IMR-90 (cell line): ENCODE measurements at regions not wholly inside any gene's neighbourhood (a gene's known extent, or its start where the extent isn't known, plus 50 kb on each side); places are given as distances from the start of the nearest gene placed in this dataset.

Experiments used
- ATAC-seq: fragments of 200-7000 bp; cut with Tn5 transposase; 2 replicates; pipeline ENCODE4 v1.9.1; 2020; ENCODE audit warnings: low read depth, mild to moderate bottlenecking, moderate library complexity
- BruUV-seq: library from RNA; stranded (reverse); fragments of 400-500 nt; replicated peaks from 2 replicates; lab custom pipeline; 2021; lab: Mats Ljungman, UMichigan
- CTCF ChIA-PET: fragments of 300-600 bp; formaldehyde crosslinking; extraction: SDS; loops from one replicate; lab custom pipeline; 2021; ENCODE audit warnings: antibody characterized with exemption; lab: Yijun Ruan, JAX
- POLR2A ChIA-PET: fragments of 300-600 bp; sonication (Branson Sonifier 250); formaldehyde crosslinking; loops from one replicate; lab custom pipeline; 2022; ENCODE audit warnings: antibody characterized with exemption; ENCODE audit not compliant: unreplicated experiment; lab: Charles Lee
- DNase-seq: peaks from one replicate; pipeline ENCODE4 v3.0.0; 2013
- H2AFZ ChIP-seq: replicated peaks from 2 replicates; pipeline ENCODE3; 2013; ENCODE audit warnings: low read length, mild to moderate bottlenecking; ENCODE audit not compliant: poor library complexity
- H2AK5ac ChIP-seq: 2 replicates; pipeline ENCODE4 v1.6.1; 2013; ENCODE audit warnings: low read depth, low read length, inconsistent platforms
- H2AK9ac ChIP-seq: replicated peaks from 2 replicates; pipeline ENCODE3; 2013; ENCODE audit warnings: mild to moderate bottlenecking, low read depth, low read length, moderate library complexity; ENCODE audit not compliant: poor library complexity
- H2BK120ac ChIP-seq: 2 replicates; pipeline ENCODE4 v1.6.1; 2013; ENCODE audit warnings: low read depth, low read length, inconsistent platforms
- H2BK15ac ChIP-seq: 3 replicates; pipeline ENCODE4 v1.6.1; 2013; ENCODE audit warnings: low read depth, low read length, inconsistent platforms
- H2BK20ac ChIP-seq: 2 replicates; pipeline ENCODE4 v1.6.1; 2013; ENCODE audit warnings: low read depth, mild to moderate bottlenecking, inconsistent platforms, low read length, moderate library complexity
- H2BK5ac ChIP-seq: 2 replicates; pipeline ENCODE4 v1.6.1; 2013; ENCODE audit warnings: mild to moderate bottlenecking, low read depth, low read length, inconsistent platforms; ENCODE audit not compliant: poor library complexity, severe bottlenecking
- H3K14ac ChIP-seq: replicated peaks from 2 replicates; pipeline ENCODE4 v1.6.1; 2013; ENCODE audit warnings: low read depth, low read length, inconsistent platforms
- H3K18ac ChIP-seq: 2 replicates; pipeline ENCODE4 v1.6.1; 2013; ENCODE audit warnings: low read depth, low read length, control low read depth
- H3K23ac ChIP-seq: 2 replicates; pipeline ENCODE4 v1.6.1; 2013; ENCODE audit warnings: low read depth, low read length, inconsistent platforms
- H3K27ac ChIP-seq: 2 replicates; pipeline ENCODE4 v1.5.1; 2013; ENCODE audit warnings: mild to moderate bottlenecking, control low read depth, low read length; ENCODE audit not compliant: insufficient read depth
- H3K27me3 ChIP-seq: 2 replicates; pipeline ENCODE4 v1.6.1; 2013; ENCODE audit warnings: low read length; ENCODE audit not compliant: control insufficient read depth, insufficient read depth
- H3K36me3 ChIP-seq: 2 replicates; pipeline ENCODE4 v1.6.1; 2013; ENCODE audit warnings: low read length, mixed read lengths; ENCODE audit not compliant: control insufficient read depth, insufficient read depth
- H3K4ac ChIP-seq: 2 replicates; pipeline ENCODE4 v1.6.1; 2013; ENCODE audit warnings: low read depth, low read length, inconsistent platforms
- H3K4me1 ChIP-seq: 2 replicates; pipeline ENCODE4 v1.6.1; 2013; ENCODE audit warnings: low read length, mixed read lengths; ENCODE audit not compliant: control insufficient read depth, insufficient read depth
- H3K4me2 ChIP-seq: 2 replicates; pipeline ENCODE4 v1.6.1; 2013; ENCODE audit warnings: low read depth, mild to moderate bottlenecking, control low read depth, low read length, moderate library complexity
- H3K4me3 ChIP-seq: 2 replicates; pipeline ENCODE4 v1.5.1; 2013; ENCODE audit warnings: low read depth, mild to moderate bottlenecking, control low read depth, low read length, moderate library complexity; ENCODE audit not compliant: insufficient read depth
- H3K56ac ChIP-seq: 2 replicates; pipeline ENCODE4 v1.6.1; 2013; ENCODE audit warnings: low read length, inconsistent platforms; ENCODE audit not compliant: insufficient read depth; ENCODE audit errors: extremely low read depth
- H3K79me1 ChIP-seq, 2 experiments: 2 replicates each; pipeline ENCODE4 v1.6.1; 2013; ENCODE audit warnings: low read length in 2 of 2, inconsistent platforms in 1 of 2, low read depth in 1 of 2
- H3K9ac ChIP-seq: 2 replicates; pipeline ENCODE4 v1.6.1; 2013; ENCODE audit warnings: low read depth, low read length, control low read depth
- H3K9me1 ChIP-seq: 2 replicates; pipeline ENCODE4 v1.6.1; 2013; ENCODE audit warnings: low read length, inconsistent platforms; ENCODE audit not compliant: insufficient read depth
- H3K9me3 ChIP-seq: 2 replicates; pipeline ENCODE4 v1.6.1; 2013; ENCODE audit warnings: low read length; ENCODE audit not compliant: control insufficient read depth, insufficient read depth
- H4K20me1 ChIP-seq: 2 replicates; pipeline ENCODE4 v1.6.1; 2013; ENCODE audit warnings: low read length, inconsistent platforms; ENCODE audit not compliant: insufficient read depth
- H4K5ac ChIP-seq: 2 replicates; pipeline ENCODE4 v1.6.1; 2013; ENCODE audit warnings: mild to moderate bottlenecking, low read depth, low read length, control low read depth
- H4K8ac ChIP-seq, 2 experiments: 2 replicates each; pipeline ENCODE4 v1.6.1; 2013; ENCODE audit warnings: low read depth in 2 of 2, low read length in 2 of 2, control low read depth in 1 of 2, inconsistent platforms in 1 of 2
- H4K91ac ChIP-seq: 2 replicates; pipeline ENCODE4 v1.6.1; 2013; ENCODE audit warnings: low read depth, low read length, inconsistent platforms; ENCODE audit not compliant: insufficient read depth
- CEBPB ChIP-seq: IDR thresholded peaks from 2 replicates; pipeline ENCODE4 v1.6.1; 2012; ENCODE audit warnings: low read depth, low read length, improper control_type of control experiment
- CHD1 ChIP-seq: IDR thresholded peaks from 2 replicates; pipeline ENCODE4 v1.6.1; 2012; ENCODE audit warnings: low read depth, low read length, improper control_type of control experiment
- FOS ChIP-seq: fragments of 150-350 bp; IDR thresholded peaks from 2 replicates; pipeline ENCODE4 v1.6.1; 2016; ENCODE audit warnings: low read depth, low read length
- MAFK ChIP-seq: IDR thresholded peaks from 2 replicates; pipeline ENCODE4 v1.6.1; 2012; ENCODE audit warnings: low read depth, low read length, improper control_type of control experiment
- MAZ ChIP-seq: IDR thresholded peaks from 2 replicates; pipeline ENCODE4 v1.6.1; 2012; ENCODE audit warnings: low read depth, mild to moderate bottlenecking, low read length, improper control_type of control experiment, moderate library complexity, borderline replicate concordance
- MXI1 ChIP-seq: IDR thresholded peaks from 2 replicates; pipeline ENCODE4 v1.6.1; 2012; ENCODE audit warnings: low read depth, mild to moderate bottlenecking, low read length, moderate library complexity, borderline replicate concordance
- NFE2L2 ChIP-seq: fragments of 150-350 bp; IDR thresholded peaks from 2 replicates; pipeline ENCODE4 v1.6.1; 2016; ENCODE audit warnings: low read depth, mild to moderate bottlenecking, low read length
- POLR2A ChIP-seq: IDR thresholded peaks from 2 replicates; pipeline ENCODE4 v1.6.1; 2012; ENCODE audit warnings: mild to moderate bottlenecking, low read depth, low read length
- RAD21 ChIP-seq: IDR thresholded peaks from 2 replicates; pipeline ENCODE4 v1.6.1; 2012; ENCODE audit warnings: low read length, improper control_type of control experiment
- RCOR1 ChIP-seq: IDR thresholded peaks from 2 replicates; pipeline ENCODE4 v1.6.1; 2012; ENCODE audit warnings: mild to moderate bottlenecking, low read length, improper control_type of control experiment; ENCODE audit not compliant: insufficient replicate concordance
- RFX5 ChIP-seq: IDR thresholded peaks from 2 replicates; pipeline ENCODE4 v1.8.0; 2012; ENCODE audit warnings: low read depth, mild to moderate bottlenecking, low read length, moderate library complexity
- SMC3 ChIP-seq: fragments of 150-350 bp; IDR thresholded peaks from 2 replicates; pipeline ENCODE4 v1.6.1; 2016; ENCODE audit warnings: low read depth, mild to moderate bottlenecking, antibody characterized with exemption, low read length, moderate library complexity
- WGBS, 2 experiments: methylation state at CpG; one replicate each; pipeline versions ENCODE4 v1.1.5 to v1.1.7; 2013; ENCODE audit warnings: missing lambda C conversion rate in 2 of 2; ENCODE audit not compliant: insufficient read length in 1 of 2; ENCODE audit errors: extremely low coverage in 2 of 2; 5-methylcytosine and 5-hydroxymethylcytosine counted together
- dilution Hi-C: fragments of 300-500 bp; cut with HindIII; formaldehyde crosslinking; loops from one replicate; pipeline ENCODE4 v1.14.3; 2018; ENCODE audit warnings: low sequenced_read_pairs; ENCODE audit not compliant: unreplicated experiment
- in situ Hi-C: fragments of 300-500 bp; cut with MboI; formaldehyde crosslinking; loops from 3 replicates; pipeline ENCODE4 v1.14.3; 2019; ENCODE audit warnings: low sequenced_read_pairs, inconsistent platforms, mixed read lengths
- intact Hi-C: fragments of 100-400 bp; cut with micrococcal nuclease; formaldehyde crosslinking; loops from 2 replicates; pipeline ENCODE4 v1.10.0; 2022
- TF ChIP-seq, protein P1 (sequence below): fragments of 150-350 bp; IDR thresholded peaks from 2 replicates; pipeline ENCODE4 v1.6.1; 2017; ENCODE audit warnings: mild to moderate bottlenecking, antibody characterized with exemption, low read length, low read depth
- TF ChIP-seq, protein P2 (sequence below): conservative IDR thresholded peaks from 2 replicates; pipeline ENCODE4 v1.5.1; 2012; ENCODE audit warnings: mild to moderate bottlenecking, low read depth, low read length, improper control_type of control experiment

DNA sequence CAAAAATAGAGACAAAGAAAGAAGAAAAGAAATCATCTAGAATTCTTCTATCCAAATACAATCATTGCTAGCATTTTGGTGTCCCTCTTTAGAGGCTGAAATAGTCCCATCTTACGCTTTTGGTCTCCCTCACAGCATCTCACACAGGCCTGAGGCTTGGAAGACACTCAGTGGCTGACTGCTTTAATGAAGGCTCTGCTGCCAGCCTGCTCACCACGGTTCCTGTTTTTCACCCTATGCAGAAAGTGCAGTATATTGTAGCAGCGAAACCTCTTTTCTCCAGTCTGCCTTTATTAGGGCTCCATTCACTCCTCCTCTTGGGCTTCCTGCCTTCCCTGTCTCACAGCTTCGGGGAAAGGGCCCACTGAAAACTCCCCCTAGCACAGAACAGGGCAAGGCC is 102.2 kb downstream of the JCAD start:
- intact Hi-C loops (no loop called here), in situ Hi-C loops (no loop called here), dilution Hi-C loops (no loop called here)
- Histone ChIP-seq H2BK20ac (peak overlapping the region; percentile 40; the same call in 1 of the 2 replicates), H4K5ac (no peak overlapping the region), H3K36me3 (no peaks in the 10 kb centered on the region), H3K4me2 (no peak overlapping the region), H3K23ac (no peak overlapping the region), H3K27ac (no peak overlapping the region), H3K4me3 (no peak overlapping the region), H3K4ac (0 out of 2 replicates have a peak overlapping the region, but pooled peaks have one; percentile 14), H3K9me3 (no peaks in the 10 kb centered on the region; the same call in 1 of the 2 replicates), H2BK5ac (no peak overlapping the region), H4K8ac (no peak overlapping the region), H3K9ac (no peak overlapping the region), H3K14ac (no peak overlapping the region), H3K9me1 (peaks cover 3% of the 10 kb centered on the region; the same call in 1 of the 2 replicates), H4K91ac (no peak overlapping the region), H2BK15ac (no peak overlapping the region), H3K27me3 (peaks cover 8% of the 10 kb centered on the region), H3K56ac (no peak overlapping the region), H3K18ac (no peak overlapping the region), H4K20me1 (no peaks in the 10 kb centered on the region), H3K79me1 (no peaks in the 10 kb centered on the region), H2AK9ac (no peak overlapping the region), H3K4me1 (peaks cover 14% of the 10 kb centered on the region; the same call in 1 of the 2 replicates), H2BK120ac (0 out of 2 replicates have a peak overlapping the region, but pooled peaks have one; percentile 10), H2AFZ (peak overlapping the region; percentile 57), H2AK5ac (peak overlapping the region; percentile 43; the same call in 1 of the 2 replicates)
- BruUV-seq = no TSS peak
- no peak for TF ChIP-seq MAZ
- TF ChIP-seq FOS = no peak
- no peak for TF ChIP-seq POLR2A
- TF ChIP-seq MXI1 = no peak
- no peak for TF ChIP-seq SMC3
- no peak for TF ChIP-seq CHD1
- TF ChIP-seq, protein P1, sequence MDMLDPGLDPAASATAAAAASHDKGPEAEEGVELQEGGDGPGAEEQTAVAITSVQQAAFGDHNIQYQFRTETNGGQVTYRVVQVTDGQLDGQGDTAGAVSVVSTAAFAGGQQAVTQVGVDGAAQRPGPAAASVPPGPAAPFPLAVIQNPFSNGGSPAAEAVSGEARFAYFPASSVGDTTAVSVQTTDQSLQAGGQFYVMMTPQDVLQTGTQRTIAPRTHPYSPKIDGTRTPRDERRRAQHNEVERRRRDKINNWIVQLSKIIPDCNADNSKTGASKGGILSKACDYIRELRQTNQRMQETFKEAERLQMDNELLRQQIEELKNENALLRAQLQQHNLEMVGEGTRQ = no peak
- TF ChIP-seq RCOR1 = no peak
- no peak for TF ChIP-seq RAD21
- no peak for TF ChIP-seq MAFK
- no peak for TF ChIP-seq CEBPB
- TF ChIP-seq RFX5 = no peak
- TF ChIP-seq, protein P2, sequence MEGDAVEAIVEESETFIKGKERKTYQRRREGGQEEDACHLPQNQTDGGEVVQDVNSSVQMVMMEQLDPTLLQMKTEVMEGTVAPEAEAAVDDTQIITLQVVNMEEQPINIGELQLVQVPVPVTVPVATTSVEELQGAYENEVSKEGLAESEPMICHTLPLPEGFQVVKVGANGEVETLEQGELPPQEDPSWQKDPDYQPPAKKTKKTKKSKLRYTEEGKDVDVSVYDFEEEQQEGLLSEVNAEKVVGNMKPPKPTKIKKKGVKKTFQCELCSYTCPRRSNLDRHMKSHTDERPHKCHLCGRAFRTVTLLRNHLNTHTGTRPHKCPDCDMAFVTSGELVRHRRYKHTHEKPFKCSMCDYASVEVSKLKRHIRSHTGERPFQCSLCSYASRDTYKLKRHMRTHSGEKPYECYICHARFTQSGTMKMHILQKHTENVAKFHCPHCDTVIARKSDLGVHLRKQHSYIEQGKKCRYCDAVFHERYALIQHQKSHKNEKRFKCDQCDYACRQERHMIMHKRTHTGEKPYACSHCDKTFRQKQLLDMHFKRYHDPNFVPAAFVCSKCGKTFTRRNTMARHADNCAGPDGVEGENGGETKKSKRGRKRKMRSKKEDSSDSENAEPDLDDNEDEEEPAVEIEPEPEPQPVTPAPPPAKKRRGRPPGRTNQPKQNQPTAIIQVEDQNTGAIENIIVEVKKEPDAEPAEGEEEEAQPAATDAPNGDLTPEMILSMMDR = no peak
- TF ChIP-seq NFE2L2 = no peak
- WGBS, 2 experiments = 100% methylated on average over 1 of the region's 4 CpGs; no CpG with 5 or more reads in 1 of the 2 experiments
- DNase-seq (no peak), ATAC-seq (no peak)
- CTCF ChIA-PET = no interaction called here
- POLR2A ChIA-PET = no interaction called here
